ENCODE measurements at regions not wholly inside any gene's neighbourhood (a gene's known extent, or its start where the extent isn't known, plus 50 kb on each side); places are given as distances from the start of the nearest gene placed in this dataset.

DNA sequence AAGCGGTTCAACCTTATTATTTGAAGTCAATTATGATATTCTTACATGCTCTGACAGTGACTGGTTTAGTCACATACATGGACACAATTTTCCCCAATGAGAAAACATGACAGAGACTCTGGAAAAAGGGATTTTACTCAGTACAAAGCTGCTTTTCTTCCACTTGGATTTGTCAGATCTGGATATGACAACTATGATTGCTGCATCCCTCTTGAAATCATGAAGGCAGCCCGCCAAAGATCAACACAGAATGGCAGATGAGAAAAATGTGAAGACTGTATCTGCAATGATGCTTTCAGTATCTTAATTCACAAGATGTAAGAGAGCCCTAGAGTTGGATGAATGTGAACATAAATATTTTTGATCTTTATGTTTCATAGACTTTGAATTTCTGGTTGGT, 439.6 kb downstream of the CDH8 start:
- Histone ChIP-seq H3K4me3 (ENCODE audit: low read depth, low read length) (no peak overlapping the region), H3K36me3 (no peaks in the 10 kb centered on the region), H3K9me3 (ENCODE audit: severe bottlenecking) (peaks cover 2% of the 10 kb centered on the region), H3K27me3 (ENCODE audit: insufficient read depth, low read depth, severe bottlenecking) (no peaks in the 10 kb centered on the region), H3K27ac (no peak overlapping the region)
- DNase-seq: no peak
- TF ChIP-seq, protein P1, sequence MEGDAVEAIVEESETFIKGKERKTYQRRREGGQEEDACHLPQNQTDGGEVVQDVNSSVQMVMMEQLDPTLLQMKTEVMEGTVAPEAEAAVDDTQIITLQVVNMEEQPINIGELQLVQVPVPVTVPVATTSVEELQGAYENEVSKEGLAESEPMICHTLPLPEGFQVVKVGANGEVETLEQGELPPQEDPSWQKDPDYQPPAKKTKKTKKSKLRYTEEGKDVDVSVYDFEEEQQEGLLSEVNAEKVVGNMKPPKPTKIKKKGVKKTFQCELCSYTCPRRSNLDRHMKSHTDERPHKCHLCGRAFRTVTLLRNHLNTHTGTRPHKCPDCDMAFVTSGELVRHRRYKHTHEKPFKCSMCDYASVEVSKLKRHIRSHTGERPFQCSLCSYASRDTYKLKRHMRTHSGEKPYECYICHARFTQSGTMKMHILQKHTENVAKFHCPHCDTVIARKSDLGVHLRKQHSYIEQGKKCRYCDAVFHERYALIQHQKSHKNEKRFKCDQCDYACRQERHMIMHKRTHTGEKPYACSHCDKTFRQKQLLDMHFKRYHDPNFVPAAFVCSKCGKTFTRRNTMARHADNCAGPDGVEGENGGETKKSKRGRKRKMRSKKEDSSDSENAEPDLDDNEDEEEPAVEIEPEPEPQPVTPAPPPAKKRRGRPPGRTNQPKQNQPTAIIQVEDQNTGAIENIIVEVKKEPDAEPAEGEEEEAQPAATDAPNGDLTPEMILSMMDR (IDR thresholded peaks at IDR 0.05; ENCODE audit: low read depth, low read length): no peak

DNA sequence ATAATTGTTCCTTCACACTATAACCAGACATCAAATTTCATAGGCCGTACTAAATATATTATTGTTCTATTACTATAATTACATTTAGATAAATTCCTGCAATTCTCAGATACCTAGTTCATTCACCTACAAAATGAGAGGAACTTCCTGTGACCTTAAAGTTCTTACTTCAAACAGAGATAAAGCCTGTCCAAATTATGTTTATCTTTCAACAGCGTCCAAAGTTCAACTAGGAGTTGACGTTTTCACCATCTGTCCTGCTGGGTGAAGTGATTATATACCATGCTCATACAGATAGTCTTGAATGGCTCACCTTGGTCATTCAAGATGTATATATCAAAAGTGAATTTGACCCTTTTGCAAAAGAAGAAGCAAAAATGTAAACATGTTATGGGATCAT, 440.6 kb downstream of the CDH8 start:
- no peak overlapping the region for H3K27ac ChIP-seq
- no peak overlapping the region for H3K4me3 ChIP-seq (ENCODE audit: low read depth, low read length)
- DNase-seq: no peak
- H3K27me3 ChIP-seq (ENCODE audit: insufficient read depth, low read depth, severe bottlenecking): no peaks in the 10 kb centered on the region
- TF ChIP-seq, protein P1 (IDR thresholded peaks at IDR 0.05; ENCODE audit: low read depth, low read length): no peak
- H3K36me3 ChIP-seq: no peaks in the 10 kb centered on the region
- peaks cover 2% of the 10 kb centered on the region for H3K9me3 ChIP-seq (ENCODE audit: severe bottlenecking)

DNA sequence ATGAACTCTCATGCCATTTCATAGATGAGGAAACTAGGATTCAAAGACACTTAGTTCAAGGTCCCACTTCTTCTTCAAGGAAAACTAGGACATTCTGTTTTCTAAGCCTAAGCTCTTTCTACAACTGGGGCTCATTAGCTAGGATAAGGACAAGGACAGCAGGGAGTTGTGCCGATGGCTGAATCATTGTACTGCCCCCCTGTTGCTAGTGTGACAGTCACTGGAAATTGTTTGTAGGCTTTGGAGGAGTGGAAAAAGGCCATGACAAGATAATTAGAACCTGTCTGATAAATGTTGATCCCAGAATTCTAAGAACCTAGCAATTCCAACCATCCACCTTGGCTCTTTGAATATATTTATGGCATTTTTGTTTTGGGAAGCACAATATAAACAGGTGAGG, 445.7 kb downstream of the CDH8 start:
- DNase-seq: no peak
- Histone ChIP-seq H3K4me3 (ENCODE audit: low read depth, low read length) (no peak overlapping the region), H3K27me3 (ENCODE audit: insufficient read depth, low read depth, severe bottlenecking) (no peaks in the 10 kb centered on the region), H3K27ac (no peak overlapping the region), H3K36me3 (no peaks in the 10 kb centered on the region), H3K9me3 (ENCODE audit: severe bottlenecking) (peaks cover 2% of the 10 kb centered on the region)
- TF ChIP-seq, protein P1 (IDR thresholded peaks at IDR 0.05; ENCODE audit: low read depth, low read length): no peak

DNA sequence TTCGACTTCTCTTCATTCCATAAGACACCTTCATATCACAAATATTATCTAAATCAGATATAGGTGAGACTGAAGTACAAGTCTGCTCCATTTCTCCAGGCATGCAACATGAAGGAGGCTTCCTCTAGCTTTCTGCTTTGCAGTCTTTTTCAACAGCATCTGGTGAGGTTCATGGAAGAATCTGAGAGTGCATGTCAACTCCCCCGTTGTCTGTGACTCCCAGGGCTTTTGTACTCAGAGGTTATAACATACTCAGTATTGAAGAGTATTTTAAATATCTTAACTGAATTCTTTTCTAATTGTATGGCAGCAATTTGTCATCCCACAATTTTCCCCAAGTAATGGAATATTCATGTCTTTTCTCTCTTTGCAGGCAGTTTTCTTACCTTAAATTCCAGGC, 448.7 kb downstream of the CDH8 start:
- Histone ChIP-seq H3K27ac (no peak overlapping the region), H3K36me3 (no peaks in the 10 kb centered on the region), H3K27me3 (ENCODE audit: insufficient read depth, low read depth, severe bottlenecking) (peaks cover 8% of the 10 kb centered on the region), H3K4me3 (ENCODE audit: low read depth, low read length) (no peak overlapping the region), H3K9me3 (ENCODE audit: severe bottlenecking) (peaks cover 2% of the 10 kb centered on the region)
- no peak for DNase-seq
- TF ChIP-seq, protein P1 (IDR thresholded peaks at IDR 0.05; ENCODE audit: low read depth, low read length): no peak

DNA sequence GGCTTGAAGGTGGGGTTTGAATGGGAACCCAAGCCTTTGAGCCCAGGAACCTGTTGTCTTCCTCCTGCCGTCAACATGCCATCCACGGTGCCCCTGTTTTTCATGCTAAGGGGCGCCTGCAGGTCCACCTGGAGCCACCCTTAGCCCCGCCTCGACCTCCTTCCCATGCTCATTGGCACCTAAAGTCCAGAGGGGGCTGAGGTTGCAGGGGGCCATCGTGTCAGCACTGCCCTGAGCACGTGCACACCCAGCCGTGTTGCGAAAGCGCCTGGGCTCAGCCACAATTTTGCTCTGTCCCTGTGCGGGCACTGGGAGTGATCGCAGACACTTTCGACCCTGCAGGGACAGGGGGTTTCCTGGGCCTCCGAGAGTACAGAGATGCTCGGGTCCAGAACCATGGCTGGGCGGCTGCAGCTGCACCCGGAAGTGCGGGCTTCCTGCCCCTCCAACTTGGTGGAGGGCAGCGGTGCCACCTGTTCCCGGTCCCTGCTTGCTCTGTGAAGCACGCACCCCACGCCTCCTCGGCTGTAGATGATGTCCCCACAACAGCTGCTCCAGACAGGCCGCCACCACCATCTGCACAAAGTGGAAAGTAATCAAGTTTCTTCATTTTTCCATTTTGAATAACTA, 454.7 kb downstream of the CDH8 start:
- Histone ChIP-seq H3K9me3 (ENCODE audit: severe bottlenecking) (no peaks in the 10 kb centered on the region), H3K27ac (no peak overlapping the region), H3K27me3 (ENCODE audit: insufficient read depth, low read depth, severe bottlenecking) (peaks cover 26% of the 10 kb centered on the region), H3K4me3 (ENCODE audit: low read depth, low read length) (no peak overlapping the region), H3K36me3 (no peaks in the 10 kb centered on the region)
- no peak for DNase-seq
- TF ChIP-seq, protein P1 (IDR thresholded peaks at IDR 0.05; ENCODE audit: low read depth, low read length): no peak

DNA sequence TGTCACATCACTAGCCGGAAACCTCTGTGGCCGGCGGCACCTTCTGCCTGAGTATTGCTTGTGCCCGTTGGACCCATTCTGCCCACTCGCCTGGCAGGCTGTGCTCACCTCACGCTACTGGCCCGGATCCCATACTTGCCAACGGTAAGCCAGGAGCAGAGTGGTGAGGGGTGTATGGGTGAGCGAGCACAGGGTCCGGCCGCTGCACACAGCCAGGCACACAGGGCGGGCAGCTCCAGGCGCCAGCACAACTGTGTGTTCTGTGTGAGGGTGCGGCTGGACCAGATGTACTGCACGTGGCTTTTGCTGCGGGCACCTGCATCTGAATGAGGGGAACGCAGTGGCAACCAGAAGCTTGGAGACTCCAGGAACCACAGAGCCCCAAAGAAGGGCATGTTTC, 455.7 kb downstream of the CDH8 start:
- Histone ChIP-seq H3K27ac (no peak overlapping the region), H3K36me3 (no peaks in the 10 kb centered on the region), H3K4me3 (ENCODE audit: low read depth, low read length) (no peak overlapping the region), H3K27me3 (ENCODE audit: insufficient read depth, low read depth, severe bottlenecking) (peaks cover 31% of the 10 kb centered on the region), H3K9me3 (ENCODE audit: severe bottlenecking) (no peaks in the 10 kb centered on the region)
- no peak for DNase-seq
- TF ChIP-seq, protein P1 (IDR thresholded peaks at IDR 0.05; ENCODE audit: low read depth, low read length): no peak

Data from WERI-Rb-1 (cell line).